NCI-H1436 treated with DMSO at 0.1 percent for 48 hours (cell line): ENCODE measurements at regions not wholly inside any gene's neighbourhood (a gene's known extent, or its start where the extent isn't known, plus 50 kb on each side); places are given as distances from the start of the nearest gene placed in this dataset.
"Not testable (repeated sequence)": the region's sequence is repeated elsewhere in the genome, so short reads cannot be mapped to it uniquely, and the experiment has no call there.

Source experiments
- DNase-seq: peaks from one replicate; lab custom pipeline; 2025; lab: John Stamatoyannopoulos, UW

DNA sequence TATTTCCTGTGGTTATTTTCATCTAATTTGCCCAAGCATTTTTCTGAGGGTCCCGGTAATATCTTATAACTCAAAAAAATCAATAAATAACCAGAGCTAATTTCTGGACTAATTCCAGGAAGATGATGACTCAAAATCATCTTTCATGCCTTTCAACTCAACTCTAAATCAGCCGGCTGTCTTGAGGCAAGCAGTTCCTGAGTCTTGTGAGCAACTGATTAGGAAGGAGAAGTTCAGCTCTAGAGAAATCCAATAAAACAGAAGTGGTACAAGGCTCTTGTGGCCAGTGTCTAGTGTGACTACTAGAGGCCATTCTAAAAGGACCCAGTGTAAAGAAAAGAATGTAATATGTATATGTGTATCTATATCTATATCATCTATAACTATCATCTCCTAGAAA is 890.4 kb downstream of the TRIB2 start:
- no peak for DNase-seq

DNA sequence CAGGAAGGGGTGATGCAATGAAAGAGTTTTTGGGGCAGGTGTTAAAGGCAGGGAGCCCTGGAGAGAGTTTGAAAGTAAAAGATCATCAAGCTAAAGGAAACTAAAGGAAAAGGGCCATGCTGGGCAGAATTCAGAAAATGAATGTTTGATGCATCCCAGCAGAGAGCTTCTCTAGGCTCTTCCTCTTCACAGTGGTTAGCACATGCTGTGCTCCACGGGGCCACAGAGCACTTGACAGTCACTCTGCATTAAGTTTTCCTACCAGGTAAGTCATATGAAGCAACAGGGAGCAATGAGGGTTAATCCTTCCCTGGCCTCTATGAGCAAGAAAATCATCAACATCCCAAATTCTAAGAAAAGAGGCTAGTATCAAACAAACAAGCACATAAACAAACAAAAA is 895.2 kb downstream of the TRIB2 start:
- no peak for DNase-seq

DNA sequence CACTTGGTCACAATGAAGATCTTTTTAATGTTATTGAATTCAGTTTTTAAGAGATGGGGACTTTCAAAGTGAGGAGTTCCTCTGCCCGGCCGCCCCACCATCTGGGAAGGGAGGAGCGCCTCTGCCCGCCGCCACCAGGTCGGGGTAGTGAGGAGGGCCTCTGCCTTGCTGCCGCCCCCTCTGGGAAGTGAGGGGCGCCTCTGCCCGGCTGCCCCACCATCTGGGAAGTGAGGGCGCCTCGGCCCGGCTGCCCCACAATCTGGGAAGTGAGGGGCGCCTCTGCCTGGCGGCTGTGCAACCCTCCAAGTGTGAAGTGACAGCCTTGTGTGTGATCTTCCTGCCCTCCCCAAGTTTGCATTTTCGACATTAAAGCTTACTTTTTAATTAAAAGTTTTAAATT is 899.3 kb downstream of the TRIB2 start:
- no peak for DNase-seq

DNA sequence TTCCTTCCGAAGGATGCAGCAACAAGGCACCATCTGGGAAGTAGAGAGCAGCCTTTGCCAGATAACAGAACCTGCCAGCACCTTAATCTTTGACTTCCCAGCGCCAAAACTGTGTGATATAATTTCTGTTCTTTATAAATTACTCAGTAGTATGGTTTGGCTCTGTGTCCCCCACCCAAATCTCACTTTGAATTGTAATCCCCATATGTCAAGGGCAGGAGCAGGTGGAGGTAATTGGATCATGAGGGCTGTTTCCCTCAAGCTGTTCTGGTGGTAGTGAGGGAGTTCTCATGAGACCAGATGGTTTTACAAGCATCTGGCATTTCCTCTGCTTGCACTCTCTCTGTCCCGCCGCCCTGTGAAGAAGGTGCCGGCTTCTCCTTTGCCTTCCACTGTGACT is 899.9 kb downstream of the TRIB2 start:
- DNase-seq: no peak

DNA sequence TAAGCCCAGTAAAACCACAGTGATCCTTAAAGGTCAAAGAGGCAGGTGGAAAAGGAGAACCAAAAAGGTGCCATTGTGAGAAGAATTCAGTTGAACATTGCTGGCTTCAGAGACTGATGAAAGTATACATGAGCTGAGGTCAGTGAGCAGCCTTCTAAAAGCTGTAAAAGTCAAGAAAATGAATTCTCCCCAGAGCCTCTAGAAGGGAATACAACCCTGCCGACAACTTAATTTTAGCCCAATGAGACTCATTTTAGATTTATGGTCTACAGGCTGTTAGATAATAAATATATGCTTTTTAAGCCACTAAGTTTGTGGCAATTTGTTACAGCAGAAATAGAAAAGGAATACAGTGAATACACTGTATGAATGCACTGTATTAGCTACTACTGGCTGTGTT is 911.4 kb downstream of the TRIB2 start:
- DNase-seq: no peak

DNA sequence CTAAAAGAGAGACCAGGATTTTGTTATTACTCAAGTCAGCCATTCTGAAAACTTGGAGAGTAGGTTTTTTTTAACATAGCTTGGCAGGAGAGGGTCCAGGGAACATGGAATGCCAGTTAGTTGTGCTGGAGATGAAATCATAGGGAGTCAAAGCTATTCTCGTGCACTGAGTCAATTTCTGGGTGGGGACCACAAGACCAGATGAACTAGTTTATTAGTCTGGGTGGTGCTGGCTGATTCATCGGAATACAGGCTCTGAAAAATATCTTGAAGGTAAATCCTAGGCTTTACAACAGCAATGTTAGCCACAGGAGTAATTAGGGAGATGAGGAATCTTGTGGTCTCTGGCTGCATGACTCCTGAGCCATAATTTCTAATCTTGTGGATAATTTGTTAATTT is 921.4 kb downstream of the TRIB2 start:
- DNase-seq: no peak

DNA sequence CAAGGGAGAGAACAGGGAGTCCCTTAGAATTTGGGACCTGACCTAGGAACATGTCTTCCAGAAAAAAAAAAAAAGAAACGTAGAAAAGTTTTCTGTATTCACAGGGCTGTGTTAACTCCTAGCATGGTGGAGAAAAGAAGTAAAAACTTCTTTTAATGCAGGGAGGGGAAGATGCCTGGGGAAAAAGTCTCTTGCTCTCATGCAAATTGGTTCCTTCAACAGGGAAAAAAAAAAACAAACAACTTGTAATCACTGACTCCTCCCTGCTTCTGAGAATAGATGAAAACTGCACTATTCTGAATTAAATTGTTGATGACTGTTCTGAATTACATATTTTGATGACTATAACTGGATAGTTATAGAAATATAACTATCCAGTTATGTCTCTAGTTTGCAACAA is 933.2 kb downstream of the TRIB2 start:
- DNase-seq: no peak

DNA sequence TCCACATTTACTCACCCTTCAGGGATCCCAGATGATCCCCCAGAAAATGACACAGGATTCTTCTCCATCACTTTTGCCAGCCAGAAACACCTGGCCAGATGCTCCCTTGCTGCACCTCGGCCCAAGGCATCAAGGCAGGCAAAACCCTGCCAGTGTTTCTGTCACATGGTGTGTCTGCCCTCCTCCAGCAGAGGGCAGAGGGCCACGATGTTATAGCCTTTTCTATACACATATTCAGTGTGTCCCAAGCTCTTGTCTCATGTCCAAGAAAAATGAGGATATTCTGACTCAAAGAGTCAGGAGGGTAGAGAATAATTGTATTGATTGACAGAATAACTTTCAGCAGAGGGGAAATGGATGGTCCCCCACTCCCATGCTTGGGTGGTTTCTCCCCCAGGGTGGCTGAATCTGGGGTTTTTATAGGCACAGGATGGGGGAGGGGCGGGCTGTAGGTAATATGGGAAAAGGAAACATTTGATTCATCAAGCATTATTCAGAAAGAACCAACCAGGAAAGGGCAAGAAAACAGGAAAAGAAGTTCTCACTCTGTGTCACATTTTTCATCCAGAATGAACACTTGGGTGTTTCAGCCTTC is 933.9 kb downstream of the TRIB2 start:
- no peak for DNase-seq

DNA sequence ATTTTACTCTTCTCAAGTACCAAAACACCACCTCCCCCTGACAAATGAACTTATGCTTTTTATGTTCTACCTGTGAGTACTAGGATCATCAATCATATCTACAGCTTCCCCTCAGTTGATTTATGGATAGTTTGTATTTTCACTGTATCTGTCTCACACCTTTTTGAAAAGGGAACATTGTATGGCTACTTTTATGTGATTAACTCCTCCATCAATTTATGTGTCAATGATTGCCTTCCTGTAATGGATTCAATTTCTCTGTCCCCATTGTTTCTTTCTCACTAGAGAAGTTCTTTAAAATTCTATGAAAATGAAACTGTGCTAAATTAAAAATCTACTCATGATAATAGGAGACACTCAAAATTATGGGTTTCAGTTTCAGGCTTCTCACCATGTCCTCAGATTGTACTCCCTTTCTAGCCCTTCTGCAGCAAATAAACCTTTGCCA is 935.0 kb downstream of the TRIB2 start:
- no peak for DNase-seq

DNA sequence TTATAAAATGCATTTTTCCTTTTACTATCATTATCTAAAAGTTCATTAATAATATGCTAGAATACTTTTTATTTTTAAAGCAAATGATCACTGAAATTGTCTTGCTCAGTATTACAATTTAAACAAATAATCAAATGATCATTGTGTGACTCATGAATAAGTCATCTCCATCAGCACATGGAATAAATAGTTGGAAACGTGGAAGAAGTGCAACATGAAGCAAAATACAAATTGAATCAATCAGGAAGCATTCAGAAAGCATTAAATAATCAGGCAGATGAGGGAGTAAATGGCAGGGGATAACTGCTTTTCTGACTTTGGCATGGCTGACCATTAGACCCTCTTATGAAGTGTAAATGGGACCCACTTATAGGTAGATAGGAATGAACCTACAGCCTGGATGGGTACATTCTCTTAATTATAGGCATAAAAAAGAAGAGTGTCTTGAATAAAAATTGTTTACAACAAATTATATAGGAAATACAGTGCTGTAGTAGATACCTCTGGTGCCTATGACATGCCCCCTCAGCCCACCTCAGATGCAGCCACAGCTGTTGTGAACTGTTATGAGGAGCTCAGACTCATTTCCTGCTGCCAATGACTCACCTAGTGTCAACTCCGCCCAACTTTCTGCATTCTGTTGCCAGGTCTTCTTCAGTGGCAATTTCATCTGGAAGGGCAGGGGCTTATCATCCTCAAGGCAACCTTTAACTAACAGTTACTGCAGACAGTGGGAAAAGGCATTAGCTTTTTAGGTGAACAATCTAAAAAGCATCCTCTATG is 936.0 kb downstream of the TRIB2 start:
- DNase-seq: no peak

DNA sequence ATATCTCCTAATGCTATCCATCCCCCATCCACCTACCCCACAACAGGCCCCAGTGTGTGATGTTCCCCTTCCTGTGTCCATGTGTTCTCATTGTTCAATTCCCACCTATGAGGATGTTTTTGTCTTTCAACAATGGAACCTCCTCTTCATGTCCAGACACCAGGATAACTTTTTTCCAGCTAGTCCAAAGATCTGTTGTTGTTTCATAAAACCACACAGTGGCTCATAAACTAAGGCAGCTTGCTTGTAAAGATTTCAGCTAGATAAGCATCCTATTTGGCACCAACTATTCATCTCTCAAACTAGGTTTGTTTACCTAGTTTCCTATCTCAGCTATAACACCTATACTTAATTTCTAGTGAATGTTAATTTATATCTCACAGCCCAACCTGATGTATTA is 937.7 kb downstream of the TRIB2 start:
- DNase-seq: no peak

DNA sequence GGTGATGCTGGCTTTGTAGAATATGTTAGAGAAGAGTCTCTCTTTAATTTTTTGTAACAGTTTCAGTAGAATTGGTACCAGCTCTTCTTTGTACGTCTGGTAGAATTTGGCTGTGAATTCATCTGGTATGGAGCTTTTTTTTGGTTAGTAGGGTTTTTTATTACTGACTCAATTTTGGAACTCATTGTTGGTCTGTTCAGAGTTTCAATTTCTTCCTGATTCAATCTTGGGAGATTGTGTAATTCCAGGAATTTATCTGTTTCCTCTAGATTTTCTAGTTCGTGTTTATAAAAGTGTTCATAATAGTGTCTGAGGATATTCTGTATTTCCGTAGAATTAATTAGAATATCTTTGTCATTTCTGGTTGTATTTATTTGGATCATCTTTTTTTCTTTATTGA is 943.5 kb downstream of the TRIB2 start:
- DNase-seq: no peak

DNA sequence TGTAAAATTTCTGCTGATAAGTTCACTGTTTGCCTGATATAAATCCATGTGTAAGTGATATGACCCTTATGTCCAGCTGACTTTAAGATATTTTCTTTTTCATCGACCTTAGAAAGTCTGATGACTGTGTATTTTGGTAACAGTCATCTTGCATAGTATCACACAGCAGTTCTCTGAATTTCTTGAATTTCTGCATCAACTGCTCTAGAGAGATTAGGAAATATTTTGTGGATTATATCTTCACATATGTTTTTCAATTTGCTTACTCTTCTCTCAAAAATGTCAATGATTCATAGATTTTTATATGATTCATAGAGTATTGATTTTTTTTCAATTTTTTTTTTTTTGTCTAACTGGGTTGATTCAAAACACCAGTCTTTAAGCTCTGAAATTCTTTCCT is 945.3 kb downstream of the TRIB2 start:
- no peak for DNase-seq

DNA sequence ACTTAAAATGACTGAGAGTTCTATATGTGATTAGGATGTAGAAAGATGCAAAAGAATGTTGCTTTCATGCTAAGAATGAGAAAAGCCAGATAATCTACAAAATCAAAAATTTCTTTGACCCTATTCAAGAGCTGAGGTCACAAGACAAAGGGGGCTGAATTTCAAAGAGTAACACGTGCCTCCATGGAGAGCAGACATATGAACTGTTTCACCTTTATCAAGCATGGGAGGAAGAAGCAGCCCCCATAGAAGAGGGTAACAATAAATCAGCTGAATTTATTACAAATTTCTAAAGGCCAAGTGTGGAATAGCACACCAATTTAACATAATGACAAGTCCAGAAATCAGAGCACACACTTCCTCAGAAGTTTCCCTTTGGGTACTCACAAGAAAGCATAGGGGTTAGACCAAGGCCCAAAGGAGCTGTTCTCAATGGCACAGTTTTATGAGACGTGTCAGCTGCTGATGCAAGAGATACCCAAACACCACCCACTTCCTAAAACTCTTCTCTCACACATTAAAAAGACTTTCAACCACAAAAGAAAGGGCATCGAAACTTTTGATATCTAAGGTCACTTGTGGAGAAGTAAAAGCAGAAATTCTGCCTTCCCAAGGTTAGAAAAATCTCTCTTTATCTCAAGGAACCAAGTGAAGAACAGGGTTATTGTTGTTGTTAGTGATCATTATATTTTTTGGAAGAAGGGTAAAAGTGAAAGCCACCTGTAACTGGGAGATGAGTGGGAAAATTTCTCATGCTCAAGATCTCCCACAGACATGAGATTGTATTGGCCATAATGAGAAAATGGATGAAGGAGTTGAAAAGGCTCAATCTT is 950.1 kb downstream of the TRIB2 start:
- no peak for DNase-seq

DNA sequence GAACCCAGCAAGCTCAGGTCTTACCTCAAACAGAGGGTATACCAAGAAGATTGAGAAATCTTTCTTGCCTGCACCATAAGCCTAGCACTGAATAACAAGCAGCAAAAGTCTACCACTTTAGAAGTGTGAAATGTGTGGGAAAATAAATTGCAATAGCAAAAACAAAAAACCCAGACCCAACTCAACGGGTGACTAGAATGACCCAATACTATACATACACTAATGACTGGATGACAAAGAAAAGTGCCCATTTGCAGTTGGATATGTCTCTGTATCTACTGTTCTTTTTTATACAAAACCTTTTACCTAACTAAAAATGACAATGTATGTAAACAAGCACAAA is 950.6 kb downstream of the TRIB2 start:
- DNase-seq: no peak

DNA sequence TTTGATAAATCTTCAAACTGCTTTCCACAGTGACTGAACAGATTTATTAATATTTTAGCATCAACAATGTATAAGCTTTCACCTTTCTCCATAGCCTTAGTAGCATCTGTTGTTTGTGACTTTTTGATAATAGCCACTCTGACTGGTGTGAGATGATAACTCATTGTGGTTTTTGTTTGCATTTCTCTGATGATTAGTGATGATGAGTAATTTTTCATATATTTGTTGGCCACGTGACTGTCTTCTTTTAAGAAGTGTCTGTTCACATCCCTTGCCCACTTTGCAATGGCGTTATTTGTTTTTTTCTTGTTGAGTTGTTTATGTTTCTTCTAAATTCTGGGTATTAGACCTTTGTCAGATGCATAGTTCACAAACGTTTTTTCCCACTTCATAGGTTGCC is 952.9 kb downstream of the TRIB2 start:
- no peak for DNase-seq

DNA sequence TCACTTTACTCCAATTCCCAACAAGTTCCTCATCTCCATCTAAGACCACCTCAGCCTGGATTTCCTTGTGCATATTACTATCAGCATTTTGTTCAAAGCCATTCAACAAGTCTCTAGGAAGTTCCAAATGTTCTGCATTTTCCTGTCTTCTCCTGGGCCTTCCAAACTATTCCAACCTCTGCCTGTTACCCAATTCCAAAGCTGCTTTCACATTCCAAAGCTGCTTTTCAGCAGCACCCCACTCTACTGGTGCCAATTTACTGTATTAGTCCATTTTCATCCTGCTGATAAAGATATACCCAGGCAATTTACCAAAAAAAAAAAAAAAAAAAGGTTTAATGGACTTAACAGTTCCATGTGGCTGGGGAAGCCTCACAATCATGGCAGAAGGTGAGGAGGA is 957.1 kb downstream of the TRIB2 start:
- DNase-seq: not testable (repeated sequence)

DNA sequence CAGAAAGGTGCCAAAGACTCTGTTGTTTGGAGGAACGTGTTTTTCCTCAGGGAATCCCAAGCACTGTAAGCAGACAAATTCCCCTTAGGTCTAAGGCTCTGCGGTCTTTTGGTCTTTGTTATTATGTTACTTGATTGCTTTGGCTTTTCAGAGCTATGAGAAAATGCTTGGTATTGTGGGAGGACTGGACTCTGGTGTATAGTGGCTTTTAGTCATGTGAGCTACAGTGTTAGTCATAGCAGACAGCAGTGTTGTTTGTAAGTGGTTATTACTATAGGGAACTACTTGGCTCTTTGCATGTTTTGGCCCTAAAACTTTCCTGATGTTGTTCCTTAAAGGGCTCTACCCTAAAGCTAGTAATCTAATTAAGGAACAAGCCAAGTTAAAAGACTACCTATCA is 956.2 kb upstream of the LRATD1 start:
- no peak for DNase-seq

DNA sequence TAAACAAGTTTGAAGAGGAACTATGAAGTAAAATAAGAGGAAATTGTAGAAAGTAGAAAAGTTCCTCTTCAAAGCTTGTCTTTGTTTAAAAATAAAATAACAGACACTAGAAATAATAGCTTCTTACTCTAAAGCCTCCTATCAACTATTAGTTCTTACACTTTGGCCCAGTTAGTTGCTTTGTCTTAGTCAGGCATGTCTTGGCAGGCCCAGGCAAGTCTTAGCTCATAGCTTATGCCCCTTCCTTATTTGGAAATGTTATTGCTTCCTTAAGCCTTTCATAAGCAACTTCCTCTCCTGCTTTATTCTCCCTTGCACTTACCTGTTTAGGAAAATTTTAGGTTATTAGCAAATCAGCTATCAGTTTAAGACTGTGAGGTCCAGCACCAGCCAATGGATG is 950.6 kb upstream of the LRATD1 start:
- no peak for DNase-seq

DNA sequence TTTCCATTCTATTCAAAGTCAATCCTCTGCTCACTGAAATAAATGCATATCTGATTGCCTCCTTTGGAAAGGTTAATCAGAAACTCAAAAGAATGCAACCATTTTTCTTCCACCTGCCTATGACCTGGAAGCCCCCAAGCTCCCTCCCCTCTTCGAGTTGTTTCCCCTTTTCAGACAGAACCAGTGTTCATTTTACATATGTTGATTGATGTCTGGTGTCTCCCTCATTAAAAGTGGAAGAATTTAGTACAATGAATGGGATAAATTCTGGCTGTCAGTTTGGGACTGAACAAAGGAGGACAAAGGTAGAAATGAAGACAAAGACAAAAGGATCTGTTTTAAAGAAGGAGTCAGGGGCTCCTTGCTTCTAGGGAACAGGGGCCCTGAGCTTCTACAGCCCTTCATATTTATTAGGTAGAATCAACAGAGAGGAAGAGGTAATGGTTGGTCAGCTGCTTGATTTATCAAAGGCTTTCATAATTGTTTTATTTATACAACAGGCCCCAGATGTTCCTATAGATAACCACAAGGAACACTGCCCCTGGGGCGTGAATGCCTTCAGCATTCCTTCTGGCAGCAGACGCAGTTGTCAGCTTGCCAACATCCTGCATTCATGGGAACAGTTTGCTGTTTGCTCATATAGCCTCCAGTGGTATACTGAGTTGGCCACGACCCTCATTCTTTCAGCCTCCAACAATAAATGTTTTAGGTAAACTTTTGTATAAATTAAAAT is 949.8 kb upstream of the LRATD1 start:
- no peak for DNase-seq

DNA sequence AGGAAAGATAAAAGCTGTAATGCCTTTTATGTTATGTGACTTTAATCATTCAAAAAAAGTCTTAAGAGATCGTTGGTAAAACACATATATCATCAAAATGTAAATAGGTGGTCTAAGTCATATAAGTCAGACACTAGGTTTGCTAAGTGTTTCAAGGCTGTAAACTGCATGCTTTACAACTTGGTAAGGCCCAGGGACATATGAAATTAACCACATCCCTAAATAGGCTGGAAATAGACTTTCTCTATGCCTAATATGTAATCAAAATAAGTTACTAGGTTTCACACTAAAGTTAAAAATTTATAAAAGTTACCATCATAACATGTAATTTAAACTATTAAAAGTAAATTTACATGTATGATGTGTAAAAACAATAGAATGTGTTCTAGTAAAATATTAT is 946.3 kb upstream of the LRATD1 start:
- no peak for DNase-seq

DNA sequence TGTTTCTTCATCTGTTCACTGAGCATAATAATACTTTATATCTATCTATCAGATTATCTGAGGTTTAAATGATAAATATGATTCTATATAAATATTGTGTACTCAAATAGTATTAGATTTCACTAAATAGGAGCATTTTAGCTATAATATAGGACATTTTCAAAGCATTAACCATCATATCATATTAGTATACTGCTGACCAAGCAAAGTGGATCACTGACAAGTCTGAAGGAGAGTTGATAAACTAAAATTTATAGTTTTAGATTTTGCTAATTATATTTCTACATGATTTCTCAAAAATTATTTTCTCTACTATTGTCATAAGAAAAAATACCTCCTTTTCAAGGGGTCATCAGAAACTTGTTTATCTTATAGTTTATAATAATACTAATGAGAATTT is 937.8 kb upstream of the LRATD1 start:
- DNase-seq: no peak

DNA sequence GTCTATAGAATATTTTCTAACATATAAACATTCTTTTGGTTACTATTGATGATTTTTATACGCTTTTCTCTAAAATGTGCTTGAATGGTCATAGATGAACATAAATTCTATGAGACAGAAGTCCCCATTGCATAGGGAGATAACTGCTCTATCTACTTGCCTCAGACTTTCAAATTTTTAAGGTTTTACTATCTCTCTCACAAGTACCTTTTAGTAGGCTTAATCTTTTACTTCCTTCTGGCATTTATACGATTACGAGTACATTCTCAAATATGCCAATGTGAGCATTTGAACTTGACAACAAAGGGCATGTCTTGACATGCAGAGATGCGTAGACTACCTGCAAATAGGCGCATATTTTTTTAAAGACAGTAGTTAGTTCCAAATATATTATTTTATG is 935.9 kb upstream of the LRATD1 start:
- no peak for DNase-seq
